ENCODE measurements at regions not wholly inside any gene's neighbourhood (a gene's known extent, or its start where the extent isn't known, plus 50 kb on each side); places are given as distances from the start of the nearest gene placed in this dataset.

DNA sequence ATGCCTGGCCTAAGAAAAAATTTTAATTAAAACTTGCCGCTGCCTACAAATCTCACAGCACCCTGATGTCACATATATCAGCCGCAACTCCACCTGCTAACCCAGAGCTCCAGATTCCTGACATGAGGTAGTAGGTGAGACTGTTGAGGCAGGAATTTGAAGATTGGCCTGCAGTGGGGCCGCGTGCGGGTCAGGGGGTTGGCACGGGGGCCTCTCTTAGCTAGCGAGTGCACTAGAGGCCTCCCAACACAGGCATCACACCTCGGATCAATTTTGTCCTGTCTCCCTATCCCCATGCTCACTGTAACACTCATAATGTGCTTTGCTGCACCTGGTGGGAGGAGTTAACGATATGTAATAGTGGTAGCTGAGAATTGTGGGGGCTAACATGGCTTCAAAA lies 349.8 kb downstream of the CDC5L start:
- no peaks in the 10 kb centered on the region for H3K4me1 ChIP-seq (ENCODE audit: insufficient read depth)
- 95 to 97% (median 97%) methylated on average over 9 of the region's 9 CpGs for WGBS, 3 donors
- H3K27me3 ChIP-seq = no peaks in the 10 kb centered on the region
- H3K9me3 ChIP-seq = no peaks in the 10 kb centered on the region
- H3K36me3 ChIP-seq = no peaks in the 10 kb centered on the region
- H3K27ac ChIP-seq = no peak overlapping the region
- no peak for DNase-seq
- no peak for TF ChIP-seq EP300 (IDR thresholded peaks at IDR 0.05)
- TF ChIP-seq POLR2A (IDR thresholded peaks at IDR 0.05) = no peak
- no peak for TF ChIP-seq CTCF (IDR thresholded peaks at IDR 0.05)
- no peak overlapping the region for H3K4me3 ChIP-seq
- intact Hi-C loops (cut with DNase I) = no loop called here

GRCh38 chr6:44737829-44738528 lies 350.5 kb downstream of the CDC5L start:
- WGBS, 3 donors = 51 to 70% (median 68%) methylated on average over 6 of the region's 6 CpGs
- Histone ChIP-seq H3K4me3 (no peak overlapping the region), H3K27ac (no peak overlapping the region), H3K27me3 (no peaks in the 10 kb centered on the region), H3K36me3 (no peaks in the 10 kb centered on the region), H3K9me3 (no peaks in the 10 kb centered on the region), H3K4me1 (ENCODE audit: insufficient read depth) (no peaks in the 10 kb centered on the region)
- intact Hi-C loops (cut with DNase I) = no loop called here
- no peak for DNase-seq
- no peak for TF ChIP-seq EP300 (IDR thresholded peaks at IDR 0.05)
- no peak for TF ChIP-seq CTCF (IDR thresholded peaks at IDR 0.05)
- TF ChIP-seq POLR2A (IDR thresholded peaks at IDR 0.05) = no peak

DNA sequence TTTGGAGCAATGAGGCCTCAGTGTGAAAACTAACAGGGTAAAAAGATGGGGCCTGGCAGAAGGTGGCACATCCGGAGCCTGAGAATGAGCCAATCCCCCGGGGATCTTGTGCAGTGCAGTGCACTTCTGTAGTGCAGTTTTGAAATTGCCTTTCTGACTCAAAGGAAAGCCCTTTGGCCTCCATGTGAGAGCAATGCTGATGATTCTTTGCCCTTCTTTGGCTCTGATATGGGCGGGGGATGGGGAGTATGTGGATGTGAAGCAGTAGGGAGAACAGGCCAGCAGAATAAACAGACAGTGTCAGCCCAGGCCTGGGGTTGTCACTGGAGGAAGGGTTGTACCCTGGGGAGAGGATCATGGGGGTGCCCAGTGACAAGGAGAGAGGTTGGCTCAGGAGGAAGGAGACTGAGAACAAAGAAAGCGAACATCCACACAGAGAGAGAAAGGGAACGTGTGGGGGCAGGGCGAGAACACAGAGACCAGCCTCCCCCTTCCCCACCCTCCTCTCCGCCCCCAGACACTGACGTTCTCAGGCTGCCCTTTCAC lies 351.2 kb downstream of the CDC5L start:
- intact Hi-C loops (cut with DNase I) = no loop called here
- no peaks in the 10 kb centered on the region for H3K4me1 ChIP-seq (ENCODE audit: insufficient read depth)
- TF ChIP-seq EP300 (IDR thresholded peaks at IDR 0.05) (no peak), POLR2A (IDR thresholded peaks at IDR 0.05) (no peak), CTCF (IDR thresholded peaks at IDR 0.05) (no peak)
- H3K27ac ChIP-seq = no peak overlapping the region
- DNase-seq = no peak
- 74 to 84% (median 84%) methylated on average over 8 of the region's 8 CpGs for WGBS, 3 donors
- H3K27me3 ChIP-seq = no peaks in the 10 kb centered on the region
- H3K36me3 ChIP-seq = no peaks in the 10 kb centered on the region
- no peaks in the 10 kb centered on the region for H3K9me3 ChIP-seq
- H3K4me3 ChIP-seq = no peak overlapping the region

DNA sequence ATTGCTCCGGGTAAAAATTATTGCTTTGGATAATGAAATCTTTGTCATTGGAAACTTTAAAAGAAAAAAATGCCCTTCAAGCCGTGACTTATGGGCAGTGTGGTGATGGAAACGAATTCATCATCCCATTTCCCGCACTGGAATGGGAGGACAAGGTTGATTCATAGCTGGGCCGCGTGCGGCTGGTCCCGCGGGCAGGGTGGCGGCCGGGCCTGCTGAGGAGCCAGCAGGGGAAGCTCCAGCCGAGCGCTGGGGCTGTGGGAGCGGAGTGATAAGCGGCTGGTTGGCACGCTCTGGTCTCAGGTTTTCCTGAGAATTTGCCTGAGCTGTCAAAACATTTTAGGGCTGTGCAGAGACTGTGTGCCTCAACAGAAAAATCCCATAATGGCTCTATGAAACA lies 351.7 kb downstream of the CDC5L start:
- no peaks in the 10 kb centered on the region for H3K4me1 ChIP-seq (ENCODE audit: insufficient read depth)
- DNase-seq = no peak
- no peak for TF ChIP-seq POLR2A (IDR thresholded peaks at IDR 0.05)
- no peak for TF ChIP-seq EP300 (IDR thresholded peaks at IDR 0.05)
- no peak for TF ChIP-seq CTCF (IDR thresholded peaks at IDR 0.05)
- WGBS, 3 donors = 71 to 88% (median 87%) methylated on average over 16 of the region's 16 CpGs
- H3K36me3 ChIP-seq = no peaks in the 10 kb centered on the region
- no peaks in the 10 kb centered on the region for H3K9me3 ChIP-seq
- no peaks in the 10 kb centered on the region for H3K27me3 ChIP-seq
- no peak overlapping the region for H3K27ac ChIP-seq
- intact Hi-C loops (cut with DNase I) = no loop called here
- H3K4me3 ChIP-seq = no peak overlapping the region
